MG63 (cell line): ENCODE measurements at regions not wholly inside any gene's neighbourhood (a gene's known extent, or its start where the extent isn't known, plus 50 kb on each side); places are given as distances from the start of the nearest gene placed in this dataset.
A peak's percentile ranks its signal among the peaks of the same experiment; 100 is the strongest.
"Not testable (repeated sequence)": the region's sequence is repeated elsewhere in the genome, so short reads cannot be mapped to it uniquely, and the experiment has no call there.

Experiments
- DNase-seq: peaks from one replicate; pipeline ENCODE4 v3.0.0-alpha.2; 2020
- H3K27me3 ChIP-seq: fragments of 250-450 bp; sonication (Bioruptor Pico); 2 replicates; pipeline ENCODE4 v1.5.1; 2020; ENCODE audit warnings: mild to moderate bottlenecking, moderate library complexity
- H3K36me3 ChIP-seq: fragments of 250-450 bp; sonication (Bioruptor Pico); 2 replicates; pipeline ENCODE4 v1.5.1; 2020; ENCODE audit warnings: mild to moderate bottlenecking, moderate library complexity
- H3K4me3 ChIP-seq: fragments of 250-450 bp; sonication (Bioruptor Pico); 2 replicates; pipeline ENCODE4 v1.5.1; 2020; ENCODE audit warnings: mild to moderate bottlenecking, moderate library complexity
- H3K9me3 ChIP-seq: fragments of 250-450 bp; sonication (Bioruptor Pico); 2 replicates; pipeline ENCODE4 v1.5.1; 2020; ENCODE audit warnings: mild to moderate bottlenecking, moderate library complexity

- DNase-seq, H3K4me3 ChIP-seq, H3K9me3 ChIP-seq, H3K27me3 ChIP-seq, H3K36me3 ChIP-seq: not testable (repeated sequence)
Observed at GRCh38 chr4:160481696-160482690, 1379.1 kb downstream of the RAPGEF2 start.

GRCh38 chr4:160485071-160485687, 1382.3 kb downstream of the RAPGEF2 start:
- DNase-seq: no peak
- Histone ChIP-seq H3K4me3 (no peak overlapping the region), H3K27me3 (no peaks in the 10 kb centered on the region), H3K9me3 (no peaks in the 10 kb centered on the region), H3K36me3 (no peaks in the 10 kb centered on the region)

GRCh38 chr4:160492181-160492580, 1389.3 kb downstream of the RAPGEF2 start:
- 0 out of 2 replicates have a peak, but pooled peaks cover 3% of the 10 kb centered on the region for H3K27me3 ChIP-seq
- no peaks in the 10 kb centered on the region for H3K36me3 ChIP-seq
- peaks cover 6% of the 10 kb centered on the region; the same call in 1 of the 2 replicates for H3K9me3 ChIP-seq
- DNase-seq: no peak
- no peak overlapping the region for H3K4me3 ChIP-seq

- Histone ChIP-seq H3K27me3 (0 out of 2 replicates have a peak, but pooled peaks cover 3% of the 10 kb centered on the region), H3K4me3 (no peak overlapping the region), H3K9me3 (peaks cover 6% of the 10 kb centered on the region; the same call in 1 of the 2 replicates), H3K36me3 (no peaks in the 10 kb centered on the region)
- no peak for DNase-seq
Observed at GRCh38 chr4:160493206-160493605, 1390.3 kb downstream of the RAPGEF2 start.

GRCh38 chr4:160495356-160495755, 1392.5 kb downstream of the RAPGEF2 start:
- no peak overlapping the region for H3K4me3 ChIP-seq
- H3K27me3 ChIP-seq: 0 out of 2 replicates have a peak, but pooled peaks cover 3% of the 10 kb centered on the region

GRCh38 chr4:160498211-160498610, 1395.3 kb downstream of the RAPGEF2 start:
- no peak for DNase-seq
- Histone ChIP-seq H3K36me3 (no peaks in the 10 kb centered on the region), H3K4me3 (no peak overlapping the region), H3K27me3 (0 out of 2 replicates have a peak, but pooled peaks cover 3% of the 10 kb centered on the region), H3K9me3 (no peaks in the 10 kb centered on the region)

More at GRCh38 chr4:160495356-160495755, 1392.5 kb downstream of the RAPGEF2 start:
- no peak for DNase-seq
- Histone ChIP-seq H3K36me3 (no peaks in the 10 kb centered on the region), H3K9me3 (peaks cover 6% of the 10 kb centered on the region; the same call in 1 of the 2 replicates)

GRCh38 chr4:160505724-160506123, 1402.8 kb downstream of the RAPGEF2 start:
- no peak for DNase-seq
- H3K36me3 ChIP-seq: no peaks in the 10 kb centered on the region
- H3K9me3 ChIP-seq: no peaks in the 10 kb centered on the region
- no peak overlapping the region for H3K4me3 ChIP-seq
- H3K27me3 ChIP-seq: no peaks in the 10 kb centered on the region

GRCh38 chr4:160510928-160511327, 1408.0 kb downstream of the RAPGEF2 start:
- no peaks in the 10 kb centered on the region for H3K9me3 ChIP-seq
- H3K36me3 ChIP-seq: no peaks in the 10 kb centered on the region
- DNase-seq: peak; percentile 45
- H3K4me3 ChIP-seq: no peak overlapping the region
- no peaks in the 10 kb centered on the region for H3K27me3 ChIP-seq

- Histone ChIP-seq H3K4me3 (no peak overlapping the region), H3K36me3 (no peaks in the 10 kb centered on the region), H3K9me3 (no peaks in the 10 kb centered on the region), H3K27me3 (no peaks in the 10 kb centered on the region)
- DNase-seq: no peak
Observed at GRCh38 chr4:160514126-160514525, 1411.2 kb downstream of the RAPGEF2 start.

- H3K27me3 ChIP-seq: no peaks in the 10 kb centered on the region
- H3K9me3 ChIP-seq: no peaks in the 10 kb centered on the region
- H3K4me3 ChIP-seq: no peak overlapping the region
- H3K36me3 ChIP-seq: no peaks in the 10 kb centered on the region
- DNase-seq: no peak
Observed at GRCh38 chr4:160523231-160523630, 1420.4 kb downstream of the RAPGEF2 start.

- no peak for DNase-seq
- H3K27me3 ChIP-seq: no peaks in the 10 kb centered on the region
Observed at GRCh38 chr4:160537681-160538080, 1434.8 kb downstream of the RAPGEF2 start.

GRCh38 chr4:160546201-160546600, 1443.3 kb downstream of the RAPGEF2 start:
- no peak for DNase-seq
- no peaks in the 10 kb centered on the region for H3K9me3 ChIP-seq
- no peaks in the 10 kb centered on the region for H3K36me3 ChIP-seq

More at GRCh38 chr4:160537681-160538080, 1434.8 kb downstream of the RAPGEF2 start:
- H3K36me3 ChIP-seq: no peaks in the 10 kb centered on the region
- no peak overlapping the region for H3K4me3 ChIP-seq
- no peaks in the 10 kb centered on the region for H3K9me3 ChIP-seq

GRCh38 chr4:160549951-160550519, 1447.2 kb downstream of the RAPGEF2 start:
- H3K4me3 ChIP-seq, H3K36me3 ChIP-seq, DNase-seq, H3K9me3 ChIP-seq, H3K27me3 ChIP-seq: not testable (repeated sequence)

More at GRCh38 chr4:160546201-160546600, 1443.3 kb downstream of the RAPGEF2 start:
- H3K4me3 ChIP-seq: no peak overlapping the region
- no peaks in the 10 kb centered on the region for H3K27me3 ChIP-seq

- H3K27me3 ChIP-seq: no peaks in the 10 kb centered on the region
- no peaks in the 10 kb centered on the region for H3K36me3 ChIP-seq
- no peaks in the 10 kb centered on the region for H3K9me3 ChIP-seq
- no peak overlapping the region for H3K4me3 ChIP-seq
- no peak for DNase-seq
Observed at GRCh38 chr4:160562661-160563060, 1459.8 kb downstream of the RAPGEF2 start.

GRCh38 chr4:160563552-160564282, 1460.8 kb downstream of the RAPGEF2 start:
- H3K4me3 ChIP-seq: no peak overlapping the region
- H3K27me3 ChIP-seq: no peaks in the 10 kb centered on the region

GRCh38 chr4:160567634-160568033, 1464.8 kb downstream of the RAPGEF2 start:
- H3K36me3 ChIP-seq: no peaks in the 10 kb centered on the region
- no peaks in the 10 kb centered on the region for H3K9me3 ChIP-seq
- H3K4me3 ChIP-seq: no peak overlapping the region
- no peaks in the 10 kb centered on the region for H3K27me3 ChIP-seq
- DNase-seq: no peak

More at GRCh38 chr4:160563552-160564282, 1460.8 kb downstream of the RAPGEF2 start:
- no peak for DNase-seq
- H3K36me3 ChIP-seq: no peaks in the 10 kb centered on the region
- no peaks in the 10 kb centered on the region for H3K9me3 ChIP-seq
